ENCODE measurements at regions not wholly inside any gene's neighbourhood (a gene's known extent, or its start where the extent isn't known, plus 50 kb on each side); places are given as distances from the start of the nearest gene placed in this dataset.

GRCh38 chr12:92519284-92519683 lies 183.5 kb upstream of the PLEKHG7 start:
- H3K4me1 ChIP-seq (ENCODE audit: control insufficient read depth, insufficient read depth, low read length), result no peaks in the 10 kb centered on the region
- no peaks in the 10 kb centered on the region for H4K20me1 ChIP-seq (ENCODE audit: control insufficient read depth, insufficient read depth)
- no peak for FAIRE-seq
- DNase-seq (ENCODE audit: low read depth, low spot score), result no peak
- SMC1A ChIA-PET (ENCODE audit: uncharacterized antibody, unreplicated experiment), result interaction anchor here (0.8 kb wide), 1 partner anchor 14 kb away, joined by 3 read pairs; no protein-coding TSS in a partner anchor
- RAD21 ChIA-PET (ENCODE audit: unreplicated experiment), result no interaction called here
- intact Hi-C loops (cut with micrococcal nuclease; ENCODE audit: unreplicated experiment), result no loop called here
- TF ChIP-seq EED (IDR thresholded peaks at IDR 0.05; ENCODE audit: low read depth) (no peak), POLR2AphosphoS5 (IDR thresholded peaks at IDR 0.05; ENCODE audit: low read length) (no peak), ASH2L (IDR thresholded peaks at IDR 0.05; ENCODE audit: borderline replicate concordance, low read depth) (no peak), SMAD5 (IDR thresholded peaks at IDR 0.05; ENCODE audit: low read depth) (no peak), CHD1 (IDR thresholded peaks at IDR 0.05; ENCODE audit: low read depth, low read length) (no peak), SMC3 (IDR thresholded peaks at IDR 0.05; ENCODE audit: borderline replicate concordance, low read length) (no peak), SUPT20H (IDR thresholded peaks at IDR 0.05; ENCODE audit: borderline replicate concordance, control insufficient read depth, low read depth, low read length) (no peak), CTCF (IDR thresholded peaks at IDR 0.05 in 2 of 3, conservative IDR thresholded peaks at IDR 0.05 in 1 of 3; ENCODE audit: control insufficient read depth in 2 of 3, extremely low read depth in 1 of 3, insufficient read depth in 1 of 3, low read depth in 3 of 3, low read length in 3 of 3) (no peak), SMAD1 (IDR thresholded peaks at IDR 0.05; ENCODE audit: low read depth, partially characterized antibody) (no peak), CHD4 (IDR thresholded peaks at IDR 0.05) (no peak), ETV6 (conservative IDR thresholded peaks at IDR 0.05 in 1 of 2, IDR thresholded peaks at IDR 0.05 in 1 of 2; ENCODE audit: borderline replicate concordance in 1 of 2, low read depth in 1 of 2) (no peak), STAT1 (conservative IDR thresholded peaks at IDR 0.05) (no peak), HCFC1 (IDR thresholded peaks at IDR 0.05; ENCODE audit: low read length) (no peak), RUNX3 (IDR thresholded peaks at IDR 0.05; ENCODE audit: low read length) (no peak), CEBPZ (IDR thresholded peaks at IDR 0.05; ENCODE audit: low read depth, low read length) (no peak), POLR2A (IDR thresholded peaks at IDR 0.05; ENCODE audit: low read depth, low read length) (no peak), EGR1 (IDR thresholded peaks at IDR 0.05; ENCODE audit: borderline replicate concordance in 1 of 2, low read depth in 2 of 2, low read length in 2 of 2) (no peak), NFXL1 (IDR thresholded peaks at IDR 0.05; ENCODE audit: borderline replicate concordance) (no peak), ESRRA (IDR thresholded peaks at IDR 0.05; ENCODE audit: low read length) (no peak)
- in situ Hi-C loops (cut with MboI), result no loop called here
- 96% methylated on average over 1 of the region's 1 CpG for WGBS (ENCODE audit: insufficient coverage, insufficient replicate concordance, low lambda C conversion rate, missing lambda C conversion rate)
- H2AFZ ChIP-seq (ENCODE audit: control insufficient read depth, low read depth, low read length), result no peak overlapping the region
- H3K36me3 ChIP-seq (ENCODE audit: control insufficient read depth in 2 of 2, insufficient read depth in 2 of 2, low read length in 1 of 2), result no peaks in the 10 kb centered on the region
- H3K4me2 ChIP-seq (ENCODE audit: control insufficient read depth, insufficient read depth), result no peak overlapping the region
- no peak overlapping the region for H3K27ac ChIP-seq (ENCODE audit: control insufficient read depth, insufficient read depth)
- H3K4me3 ChIP-seq, result no peak overlapping the region
- H3K79me2 ChIP-seq (ENCODE audit: control insufficient read depth, insufficient read depth, low read length), result no peaks in the 10 kb centered on the region
- no peak for ATAC-seq
- no TSS peak for BruUV-seq (replicated peaks)
- POLR2A ChIA-PET, result no interaction called here
- H3K9me3 ChIP-seq (replicated peaks; ENCODE audit: control insufficient read depth, insufficient read depth, low read length), result peaks cover 4% of the 10 kb centered on the region; the same call in 2 of the 3 replicates
- H3K9ac ChIP-seq (ENCODE audit: control insufficient read depth, insufficient read depth, low read length), result no peak overlapping the region
- no peaks in the 10 kb centered on the region for H3K27me3 ChIP-seq (replicated peaks in 1 of 2; ENCODE audit: control insufficient read depth in 2 of 2, insufficient read depth in 2 of 2, low read length in 1 of 2)
- CTCF ChIA-PET, result no interaction called here

Measured in GM12878 (cell line).